ENCODE measurements at regions not wholly inside any gene's neighbourhood (a gene's known extent, or its start where the extent isn't known, plus 50 kb on each side); places are given as distances from the start of the nearest gene placed in this dataset.
"Not testable (repeated sequence)": the region's sequence is repeated elsewhere in the genome, so short reads cannot be mapped to it uniquely, and the experiment has no call there.

GRCh38 chr22:23460517-23461031, 119.5 kb downstream of the IGLL1 start:
- DNase-seq (ENCODE audit: low read depth) = not testable (repeated sequence)

DNA sequence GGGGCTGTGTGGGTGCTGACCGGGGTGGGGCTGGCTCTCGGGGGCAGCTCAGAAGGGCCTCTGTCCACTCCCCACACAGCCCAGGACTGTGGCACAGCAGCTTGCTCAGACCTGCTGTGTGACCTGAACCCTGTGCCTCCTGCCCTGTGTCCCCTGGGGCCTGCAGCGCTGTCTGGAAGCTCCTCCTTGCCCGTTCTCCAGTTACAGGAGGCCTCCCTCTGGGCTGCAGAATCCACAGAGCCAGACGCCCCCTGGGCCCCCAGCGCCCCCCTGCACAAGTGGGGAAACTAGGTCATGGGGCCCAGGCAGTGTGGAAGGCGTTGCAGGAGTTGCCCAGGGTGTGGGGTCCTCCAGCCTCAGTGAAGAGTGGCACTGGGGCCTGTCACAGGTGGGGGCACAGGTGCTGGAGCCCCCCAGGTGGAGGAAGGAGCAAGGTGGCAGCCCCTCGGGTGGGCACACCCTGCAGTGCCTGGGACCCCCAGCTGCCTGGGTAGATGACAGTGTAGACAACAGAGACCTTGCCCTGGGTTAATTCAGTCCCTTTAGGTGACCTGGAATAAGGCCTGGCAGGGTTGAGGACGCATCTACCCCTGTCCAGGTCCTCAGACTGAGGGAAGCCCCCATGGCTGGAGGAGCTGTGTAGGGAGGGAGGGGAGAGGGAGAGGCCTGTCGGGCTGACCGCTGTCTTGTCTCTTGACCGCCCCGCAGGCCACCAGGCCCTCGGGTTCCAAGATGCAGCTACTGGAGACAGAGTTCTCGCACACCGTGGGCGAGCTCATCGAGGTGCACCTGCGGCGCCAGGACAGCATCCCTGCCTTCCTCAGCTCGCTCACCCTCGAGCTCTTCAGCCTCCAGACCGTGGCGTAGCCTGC, 120.2 kb downstream of the IGLL1 start:
- DNase-seq (ENCODE audit: low read depth) = not testable (repeated sequence)

- DNase-seq (ENCODE audit: low read depth) = no peak
Observed at GRCh38 chr22:23458663-23459541, 121.2 kb downstream of the IGLL1 start.

DNA sequence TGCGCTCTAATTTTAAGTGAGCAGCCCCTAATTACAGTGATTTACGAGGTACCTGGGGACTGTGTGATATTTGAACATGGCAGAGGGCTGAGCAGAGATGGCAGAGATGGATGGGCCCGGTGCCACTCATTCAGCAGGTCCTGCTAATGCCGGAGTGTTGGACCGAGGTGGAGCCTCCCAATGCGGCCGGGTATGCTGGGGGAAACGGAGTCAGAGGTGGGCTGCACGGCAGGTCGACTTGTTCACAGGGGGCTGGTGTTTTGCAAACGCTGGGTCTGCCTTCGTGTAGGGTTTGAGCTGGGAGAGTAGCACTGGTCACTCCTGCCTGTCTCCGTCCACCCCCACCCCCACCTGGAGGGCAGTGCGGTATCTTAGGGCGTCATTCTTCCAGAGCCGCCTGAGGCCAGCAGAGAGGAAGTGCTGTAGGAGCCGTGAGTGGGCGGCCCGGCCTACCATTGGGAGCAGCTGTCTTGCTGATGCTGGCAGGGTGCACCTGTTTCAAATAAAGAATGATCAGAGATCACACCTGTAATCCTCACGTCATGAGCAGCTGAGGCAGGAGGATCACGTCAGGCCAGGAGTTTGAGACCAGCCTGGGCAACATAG, 122.6 kb downstream of the IGLL1 start:
- DNase-seq (ENCODE audit: low read depth) = no peak

DNA sequence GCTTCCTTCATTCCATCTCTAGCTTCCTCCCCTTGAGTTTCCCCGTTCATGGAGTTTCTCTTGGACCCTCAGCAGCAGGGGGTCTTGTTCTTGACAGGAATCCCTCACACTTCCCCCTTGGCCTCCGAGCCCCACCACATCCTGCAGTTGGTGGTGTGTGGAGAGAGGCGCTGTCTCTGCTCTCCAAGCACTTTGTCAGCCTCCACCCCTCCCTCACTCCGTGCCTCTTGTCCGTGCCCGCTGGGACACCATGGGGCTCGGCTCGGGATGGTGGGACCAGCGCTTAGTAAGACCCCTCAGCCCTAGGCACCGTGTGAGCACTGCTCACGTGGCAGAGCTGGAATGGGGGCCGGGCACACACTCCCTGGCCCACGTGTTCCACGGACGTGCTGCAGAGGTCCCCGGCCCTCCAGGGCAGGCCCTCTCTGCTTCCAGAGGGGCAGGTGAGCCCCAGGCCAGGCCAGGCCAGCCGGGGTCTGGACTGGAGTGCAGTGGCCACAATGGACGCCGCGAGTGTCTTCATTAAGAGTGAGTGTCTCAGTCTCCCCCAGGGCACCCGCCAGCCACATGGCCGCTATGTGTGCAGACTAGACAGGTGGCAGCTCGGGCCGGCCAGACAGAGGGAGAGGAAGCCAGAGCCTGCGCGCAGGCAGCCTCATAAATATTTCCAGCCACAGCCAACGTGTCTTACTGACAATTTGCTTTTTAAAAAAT, 123.3 kb downstream of the IGLL1 start:
- DNase-seq (ENCODE audit: low read depth) = not testable (repeated sequence)

DNA sequence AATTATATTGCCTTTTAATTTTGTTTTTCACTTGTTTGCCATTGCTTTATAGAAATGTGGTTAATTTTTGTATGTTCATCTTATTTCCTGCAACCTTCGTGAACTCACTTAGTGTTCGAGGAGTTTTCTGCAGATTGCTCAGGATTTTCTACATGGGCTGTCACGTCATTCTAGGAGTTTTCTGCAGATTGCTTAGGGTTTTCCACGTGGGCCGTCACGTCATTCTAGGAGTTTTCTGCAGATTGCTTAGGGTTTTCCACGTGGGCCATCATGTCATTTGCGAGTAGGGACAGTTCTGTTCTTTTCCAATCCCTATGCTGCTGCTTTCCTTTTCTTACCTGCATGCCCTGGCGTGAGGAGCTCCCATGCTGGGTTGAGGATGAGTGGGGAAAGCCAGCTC, 125.7 kb downstream of the IGLL1 start:
- DNase-seq (ENCODE audit: low read depth) = not testable (repeated sequence)

DNA sequence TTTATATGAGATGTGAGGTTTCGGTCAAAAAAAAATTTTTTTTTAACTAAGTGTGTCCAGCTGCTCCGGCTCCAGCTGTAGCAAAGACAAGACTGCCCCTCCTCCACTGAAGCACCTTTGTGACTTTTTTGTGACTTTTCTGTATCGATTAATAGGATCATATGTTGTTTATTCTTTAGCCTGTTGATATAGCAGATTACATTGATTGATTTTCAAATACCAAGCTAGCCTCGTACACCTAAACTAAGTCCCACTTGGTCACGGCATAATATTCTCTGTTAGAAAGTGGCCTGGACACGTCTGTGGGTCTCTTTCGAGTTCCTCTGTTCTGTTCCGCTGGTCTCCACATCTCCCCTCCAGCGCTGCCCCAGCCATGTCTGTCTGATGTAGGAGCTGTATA, 126.8 kb downstream of the IGLL1 start:
- DNase-seq (ENCODE audit: low read depth) = no peak

DNA sequence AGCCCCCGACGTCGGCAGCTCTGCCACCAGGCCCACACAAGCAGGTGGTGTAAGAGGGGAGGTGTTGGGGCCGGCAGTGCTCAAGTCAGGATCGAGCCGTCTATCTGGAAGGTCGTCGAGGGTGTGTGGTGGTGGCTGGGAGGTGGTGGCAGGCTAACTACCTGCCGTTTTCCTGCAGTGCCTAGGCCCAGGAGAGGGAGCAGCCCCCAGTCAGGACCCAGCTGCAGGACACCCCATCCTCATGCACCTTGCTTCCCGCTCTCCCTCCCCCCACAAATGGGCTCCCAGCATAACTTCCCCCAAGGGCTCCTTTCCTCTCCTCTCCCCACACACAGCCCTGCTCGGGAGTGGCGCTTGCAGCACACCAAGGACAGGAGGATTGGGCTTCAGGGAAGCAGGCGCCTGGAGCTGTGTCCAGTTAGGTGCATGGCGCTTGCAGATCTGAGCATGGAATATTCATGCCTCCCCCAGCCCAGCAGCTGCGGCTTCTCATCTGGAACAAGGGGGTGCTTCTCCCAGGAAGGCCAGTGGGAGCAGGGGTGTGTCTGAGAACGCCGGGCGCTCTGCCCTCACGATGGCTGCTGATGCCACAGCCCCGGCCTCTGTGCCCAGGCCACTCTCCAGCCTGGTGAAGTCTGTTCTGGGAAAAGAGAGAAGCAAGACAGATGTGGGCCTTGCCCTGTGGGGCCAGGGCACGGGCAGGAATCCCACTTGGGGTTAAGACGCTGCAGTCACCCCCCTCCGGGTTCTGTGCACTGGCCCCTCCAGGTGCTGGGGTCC, 127.7 kb downstream of the IGLL1 start:
- no peak for DNase-seq (ENCODE audit: low read depth)

DNA sequence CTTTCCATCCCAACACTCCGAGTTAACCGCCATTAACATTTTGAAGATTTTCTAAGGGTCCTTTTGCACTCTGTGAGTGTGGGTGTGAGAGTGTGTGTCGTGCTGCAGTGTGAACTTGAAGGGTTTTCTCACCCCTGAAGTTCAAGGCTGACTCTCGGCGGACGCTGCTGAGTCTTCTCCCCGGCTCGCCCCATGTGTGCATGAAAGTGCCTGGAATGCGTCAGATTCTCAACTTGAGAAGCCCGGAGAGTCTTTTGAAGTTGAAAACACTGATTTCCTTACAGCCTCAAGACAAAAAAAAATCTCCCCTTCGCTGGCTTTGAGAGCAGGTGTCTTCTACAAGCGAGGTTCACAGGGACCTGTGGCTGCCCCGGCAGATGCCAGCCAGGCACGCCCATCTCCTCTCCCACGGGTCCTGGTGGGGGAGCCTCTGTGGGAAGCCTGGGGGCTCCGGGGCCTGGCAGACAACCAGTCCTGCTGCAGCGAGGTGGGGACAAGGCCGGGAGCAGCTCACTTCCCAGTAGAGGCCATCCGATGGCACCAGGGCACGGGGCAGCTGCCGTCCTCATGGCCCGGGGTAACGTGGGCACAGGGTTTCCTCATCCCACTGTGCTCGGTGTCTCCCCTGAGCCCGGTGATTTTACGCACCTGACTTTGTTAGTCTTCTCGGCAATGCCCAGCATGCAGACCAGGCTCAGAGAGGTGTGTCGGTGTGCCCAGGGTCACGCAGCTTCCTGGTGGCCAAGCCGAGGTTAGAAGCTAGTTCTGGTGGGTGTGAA, 128.4 kb downstream of the IGLL1 start:
- DNase-seq (ENCODE audit: low read depth) = not testable (repeated sequence)

DNA sequence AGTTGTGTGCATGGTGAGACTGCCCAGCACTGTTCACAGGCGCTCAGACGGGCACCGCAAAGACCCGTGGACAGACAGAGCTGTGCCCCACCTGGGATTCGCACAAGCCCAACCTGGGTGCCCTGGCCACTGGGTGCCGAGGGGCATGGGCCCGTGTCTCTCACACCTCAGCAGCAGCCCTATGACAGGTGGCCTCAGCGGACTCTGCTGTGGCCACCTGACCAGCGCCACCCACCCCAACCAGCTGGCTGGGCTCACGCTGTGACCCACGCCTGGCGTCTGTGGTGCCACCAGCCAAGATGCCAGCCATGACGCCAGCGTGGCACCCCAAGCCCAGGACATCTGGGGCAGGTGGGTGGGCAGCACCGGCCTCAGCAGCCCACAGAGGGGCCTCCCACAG, 129.3 kb downstream of the IGLL1 start:
- not testable (repeated sequence) for DNase-seq (ENCODE audit: low read depth)

DNA sequence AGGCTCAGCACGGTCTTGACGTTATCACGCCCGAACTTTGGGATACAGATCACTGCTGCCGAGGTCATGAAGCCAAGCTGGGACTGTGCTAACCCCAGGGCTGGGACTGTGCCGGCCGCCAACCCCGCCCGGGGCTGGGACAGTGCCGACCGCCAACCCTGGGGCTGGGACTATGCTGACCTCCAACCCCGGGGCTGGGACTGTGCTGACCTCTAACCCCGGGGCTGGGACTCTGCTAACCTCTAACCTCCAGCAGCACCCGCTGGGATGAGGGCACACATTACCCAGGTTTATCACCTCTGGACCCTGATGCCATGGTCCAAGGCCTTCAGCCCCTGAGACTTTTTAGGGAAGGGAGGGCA, 129.7 kb downstream of the IGLL1 start:
- no peak for DNase-seq (ENCODE audit: low read depth)

GRCh38 chr22:23449748-23450433, 130.2 kb downstream of the IGLL1 start:
- DNase-seq (ENCODE audit: low read depth) = not testable (repeated sequence)

- not testable (repeated sequence) for DNase-seq (ENCODE audit: low read depth)
Observed at GRCh38 chr22:23448499-23449288, 131.4 kb downstream of the IGLL1 start.

GRCh38 chr22:23446796-23447350, 133.2 kb downstream of the IGLL1 start:
- no peak for DNase-seq (ENCODE audit: low read depth)

- not testable (repeated sequence) for DNase-seq (ENCODE audit: low read depth)
Observed at GRCh38 chr22:23446194-23446593, 133.9 kb downstream of the IGLL1 start.

DNA sequence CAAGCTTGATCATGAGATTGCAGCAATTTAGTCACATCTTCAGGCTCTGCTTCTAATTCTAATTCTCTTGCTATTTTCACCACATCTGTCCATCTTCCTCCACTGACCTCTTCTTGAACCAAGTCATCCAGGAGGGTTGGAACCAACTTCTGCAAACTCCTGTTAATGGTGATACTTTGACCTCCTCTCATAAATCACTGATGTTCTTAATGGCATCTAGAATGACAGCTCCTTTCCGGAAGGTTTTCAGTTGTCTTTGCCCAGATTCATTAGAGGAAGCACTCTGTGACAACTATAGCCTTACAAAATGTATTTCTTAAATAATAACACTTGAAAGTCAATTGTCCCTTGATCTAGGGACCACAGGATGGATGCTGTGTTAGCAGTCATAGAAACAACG, 136.2 kb downstream of the IGLL1 start:
- DNase-seq (ENCODE audit: low read depth) = not testable (repeated sequence)

GRCh38 chr22:23439581-23439980, 140.5 kb downstream of the IGLL1 start:
- not testable (repeated sequence) for DNase-seq (ENCODE audit: low read depth)

- DNase-seq (ENCODE audit: low read depth) = no peak
Observed at GRCh38 chr22:23438216-23438615, 141.9 kb downstream of the IGLL1 start.

Measured in stimulated activated CD8-positive, alpha-beta memory T cell treated with anti-CD3 and anti-CD28 coated beads, Interleukin-4, amount 100 ng/mL, for 24 hours (primary cell).